IMR-90 (cell line): ENCODE measurements at regions not wholly inside any gene's neighbourhood (a gene's known extent, or its start where the extent isn't known, plus 50 kb on each side); places are given as distances from the start of the nearest gene placed in this dataset.

Experiments used
- ATAC-seq: fragments of 200-7000 bp; cut with Tn5 transposase; 2 replicates; pipeline ENCODE4 v1.9.1; 2020; ENCODE audit warnings: low read depth, mild to moderate bottlenecking, moderate library complexity
- BruUV-seq: library from RNA; stranded (reverse); fragments of 400-500 nt; replicated peaks from 2 replicates; lab custom pipeline; 2021; lab: Mats Ljungman, UMichigan
- CTCF ChIA-PET: fragments of 300-600 bp; formaldehyde crosslinking; extraction: SDS; loops from one replicate; lab custom pipeline; 2021; ENCODE audit warnings: antibody characterized with exemption; lab: Yijun Ruan, JAX
- POLR2A ChIA-PET: fragments of 300-600 bp; sonication (Branson Sonifier 250); formaldehyde crosslinking; loops from one replicate; lab custom pipeline; 2022; ENCODE audit warnings: antibody characterized with exemption; ENCODE audit not compliant: unreplicated experiment; lab: Charles Lee
- DNase-seq: peaks from one replicate; pipeline ENCODE4 v3.0.0; 2013
- H2AFZ ChIP-seq: replicated peaks from 2 replicates; pipeline ENCODE3; 2013; ENCODE audit warnings: low read length, mild to moderate bottlenecking; ENCODE audit not compliant: poor library complexity
- H2AK5ac ChIP-seq: 2 replicates; pipeline ENCODE4 v1.6.1; 2013; ENCODE audit warnings: low read depth, low read length, inconsistent platforms
- H2AK9ac ChIP-seq: replicated peaks from 2 replicates; pipeline ENCODE3; 2013; ENCODE audit warnings: mild to moderate bottlenecking, low read depth, low read length, moderate library complexity; ENCODE audit not compliant: poor library complexity
- H2BK120ac ChIP-seq: 2 replicates; pipeline ENCODE4 v1.6.1; 2013; ENCODE audit warnings: low read depth, low read length, inconsistent platforms
- H2BK15ac ChIP-seq: 3 replicates; pipeline ENCODE4 v1.6.1; 2013; ENCODE audit warnings: low read depth, low read length, inconsistent platforms
- H2BK20ac ChIP-seq: 2 replicates; pipeline ENCODE4 v1.6.1; 2013; ENCODE audit warnings: low read depth, mild to moderate bottlenecking, inconsistent platforms, low read length, moderate library complexity
- H2BK5ac ChIP-seq: 2 replicates; pipeline ENCODE4 v1.6.1; 2013; ENCODE audit warnings: mild to moderate bottlenecking, low read depth, low read length, inconsistent platforms; ENCODE audit not compliant: poor library complexity, severe bottlenecking
- H3K14ac ChIP-seq: replicated peaks from 2 replicates; pipeline ENCODE4 v1.6.1; 2013; ENCODE audit warnings: low read depth, low read length, inconsistent platforms
- H3K18ac ChIP-seq: 2 replicates; pipeline ENCODE4 v1.6.1; 2013; ENCODE audit warnings: low read depth, low read length, control low read depth
- H3K23ac ChIP-seq: 2 replicates; pipeline ENCODE4 v1.6.1; 2013; ENCODE audit warnings: low read depth, low read length, inconsistent platforms
- H3K27ac ChIP-seq: 2 replicates; pipeline ENCODE4 v1.5.1; 2013; ENCODE audit warnings: mild to moderate bottlenecking, control low read depth, low read length; ENCODE audit not compliant: insufficient read depth
- H3K27me3 ChIP-seq: 2 replicates; pipeline ENCODE4 v1.6.1; 2013; ENCODE audit warnings: low read length; ENCODE audit not compliant: control insufficient read depth, insufficient read depth
- H3K36me3 ChIP-seq: 2 replicates; pipeline ENCODE4 v1.6.1; 2013; ENCODE audit warnings: low read length, mixed read lengths; ENCODE audit not compliant: control insufficient read depth, insufficient read depth
- H3K4ac ChIP-seq: 2 replicates; pipeline ENCODE4 v1.6.1; 2013; ENCODE audit warnings: low read depth, low read length, inconsistent platforms
- H3K4me1 ChIP-seq: 2 replicates; pipeline ENCODE4 v1.6.1; 2013; ENCODE audit warnings: low read length, mixed read lengths; ENCODE audit not compliant: control insufficient read depth, insufficient read depth
- H3K4me2 ChIP-seq: 2 replicates; pipeline ENCODE4 v1.6.1; 2013; ENCODE audit warnings: low read depth, mild to moderate bottlenecking, control low read depth, low read length, moderate library complexity
- H3K4me3 ChIP-seq: 2 replicates; pipeline ENCODE4 v1.5.1; 2013; ENCODE audit warnings: low read depth, mild to moderate bottlenecking, control low read depth, low read length, moderate library complexity; ENCODE audit not compliant: insufficient read depth
- H3K56ac ChIP-seq: 2 replicates; pipeline ENCODE4 v1.6.1; 2013; ENCODE audit warnings: low read length, inconsistent platforms; ENCODE audit not compliant: insufficient read depth; ENCODE audit errors: extremely low read depth
- H3K79me1 ChIP-seq, 2 experiments: 2 replicates each; pipeline ENCODE4 v1.6.1; 2013; ENCODE audit warnings: low read length in 2 of 2, inconsistent platforms in 1 of 2, low read depth in 1 of 2
- H3K9ac ChIP-seq: 2 replicates; pipeline ENCODE4 v1.6.1; 2013; ENCODE audit warnings: low read depth, low read length, control low read depth
- H3K9me1 ChIP-seq: 2 replicates; pipeline ENCODE4 v1.6.1; 2013; ENCODE audit warnings: low read length, inconsistent platforms; ENCODE audit not compliant: insufficient read depth
- H3K9me3 ChIP-seq: 2 replicates; pipeline ENCODE4 v1.6.1; 2013; ENCODE audit warnings: low read length; ENCODE audit not compliant: control insufficient read depth, insufficient read depth
- H4K20me1 ChIP-seq: 2 replicates; pipeline ENCODE4 v1.6.1; 2013; ENCODE audit warnings: low read length, inconsistent platforms; ENCODE audit not compliant: insufficient read depth
- H4K5ac ChIP-seq: 2 replicates; pipeline ENCODE4 v1.6.1; 2013; ENCODE audit warnings: mild to moderate bottlenecking, low read depth, low read length, control low read depth
- H4K8ac ChIP-seq, 2 experiments: 2 replicates each; pipeline ENCODE4 v1.6.1; 2013; ENCODE audit warnings: low read depth in 2 of 2, low read length in 2 of 2, control low read depth in 1 of 2, inconsistent platforms in 1 of 2
- H4K91ac ChIP-seq: 2 replicates; pipeline ENCODE4 v1.6.1; 2013; ENCODE audit warnings: low read depth, low read length, inconsistent platforms; ENCODE audit not compliant: insufficient read depth
- CEBPB ChIP-seq: IDR thresholded peaks from 2 replicates; pipeline ENCODE4 v1.6.1; 2012; ENCODE audit warnings: low read depth, low read length, improper control_type of control experiment
- MAZ ChIP-seq: IDR thresholded peaks from 2 replicates; pipeline ENCODE4 v1.6.1; 2012; ENCODE audit warnings: low read depth, mild to moderate bottlenecking, low read length, improper control_type of control experiment, moderate library complexity, borderline replicate concordance
- RAD21 ChIP-seq: IDR thresholded peaks from 2 replicates; pipeline ENCODE4 v1.6.1; 2012; ENCODE audit warnings: low read length, improper control_type of control experiment
- RFX5 ChIP-seq: IDR thresholded peaks from 2 replicates; pipeline ENCODE4 v1.8.0; 2012; ENCODE audit warnings: low read depth, mild to moderate bottlenecking, low read length, moderate library complexity
- WGBS, 2 experiments: methylation state at CpG; one replicate each; pipeline versions ENCODE4 v1.1.5 to v1.1.7; 2013; ENCODE audit warnings: missing lambda C conversion rate in 2 of 2; ENCODE audit not compliant: insufficient read length in 1 of 2; ENCODE audit errors: extremely low coverage in 2 of 2; 5-methylcytosine and 5-hydroxymethylcytosine counted together
- dilution Hi-C: fragments of 300-500 bp; cut with HindIII; formaldehyde crosslinking; loops from one replicate; pipeline ENCODE4 v1.14.3; 2018; ENCODE audit warnings: low sequenced_read_pairs; ENCODE audit not compliant: unreplicated experiment
- in situ Hi-C: fragments of 300-500 bp; cut with MboI; formaldehyde crosslinking; loops from 3 replicates; pipeline ENCODE4 v1.14.3; 2019; ENCODE audit warnings: low sequenced_read_pairs, inconsistent platforms, mixed read lengths
- intact Hi-C: fragments of 100-400 bp; cut with micrococcal nuclease; formaldehyde crosslinking; loops from 2 replicates; pipeline ENCODE4 v1.10.0; 2022
- TF ChIP-seq, protein P1 (sequence below): conservative IDR thresholded peaks from 2 replicates; pipeline ENCODE4 v1.5.1; 2012; ENCODE audit warnings: mild to moderate bottlenecking, low read depth, low read length, improper control_type of control experiment
- TF ChIP-seq, protein P2 (sequence below): fragments of 150-350 bp; IDR thresholded peaks from 2 replicates; pipeline ENCODE4 v1.6.1; 2017; ENCODE audit warnings: mild to moderate bottlenecking, antibody characterized with exemption, low read length, low read depth

DNA sequence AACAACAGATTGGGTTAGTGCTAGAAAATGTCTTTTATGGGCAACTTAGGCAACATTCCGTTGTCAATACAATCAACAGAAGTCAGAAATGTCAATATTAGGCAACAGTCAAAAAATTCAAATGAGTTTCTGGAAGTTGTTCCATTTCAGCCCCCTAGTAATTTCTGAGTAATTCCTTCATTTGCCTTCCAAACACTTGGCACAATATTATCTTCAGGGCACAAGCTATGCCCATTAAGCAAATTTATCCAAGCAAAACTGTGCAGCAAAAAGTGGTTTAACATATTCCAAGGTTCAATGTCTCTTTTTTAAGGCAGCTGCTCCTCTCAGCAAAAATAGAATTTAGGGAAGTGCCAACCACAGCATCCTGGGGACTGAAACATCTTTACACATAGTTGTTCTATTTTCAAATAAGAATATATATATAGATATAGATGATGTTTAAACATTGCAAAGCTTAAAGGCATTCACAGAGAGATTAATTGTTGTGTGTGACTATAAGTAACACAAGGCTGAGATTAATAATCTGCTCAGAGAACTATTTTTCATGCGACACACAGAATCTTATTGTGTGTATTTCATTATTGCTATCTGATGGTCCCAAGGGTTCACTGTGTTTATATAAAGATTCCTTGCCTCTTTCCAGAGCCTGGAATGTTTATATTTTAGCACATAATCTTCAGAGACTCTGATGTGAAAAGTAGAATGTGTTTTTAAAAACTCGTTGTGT is 75.2 kb upstream of the ADTRP start:
- no CpG with 5 or more reads among the region's 3 CpGs for WGBS, 2 experiments
- Histone ChIP-seq H3K4me1 (peaks cover 16% of the 10 kb centered on the region), H2BK120ac (no peak overlapping the region), H3K27ac (no peak overlapping the region), H3K4ac (no peak overlapping the region), H4K8ac (peak overlapping the region in 1 of 2 experiments; percentile 38; a peak in 1 of 4 replicates), H4K91ac (no peak overlapping the region), H3K4me3 (no peak overlapping the region), H3K27me3 (no peaks in the 10 kb centered on the region), H2AFZ (no peak overlapping the region), H3K56ac (no peak overlapping the region), H4K20me1 (no peaks in the 10 kb centered on the region), H3K23ac (no peak overlapping the region), H3K79me1 (no peaks in the 10 kb centered on the region), H3K9me3 (no peaks in the 10 kb centered on the region), H2BK20ac (peak overlapping the region; percentile 41; the same call in 1 of the 2 replicates), H3K18ac (no peak overlapping the region; the same call in 1 of the 2 replicates), H2AK9ac (no peak overlapping the region), H2BK5ac (no peak overlapping the region), H2BK15ac (no peak overlapping the region), H4K5ac (no peak overlapping the region; the same call in 1 of the 2 replicates), H2AK5ac (no peak overlapping the region), H3K36me3 (no peaks in the 10 kb centered on the region), H3K4me2 (peak overlapping the region; percentile 27; the same call in 1 of the 2 replicates), H3K9ac (no peak overlapping the region), H3K14ac (no peak overlapping the region), H3K9me1 (peaks cover 8% of the 10 kb centered on the region; the same call in 1 of the 2 replicates)
- in situ Hi-C loops, result no loop called here
- ATAC-seq, result peak; percentile 58
- POLR2A ChIA-PET, result no interaction called here
- intact Hi-C loops, result loop anchor here (5.0 kb wide), 1 partner anchor 158 kb away; the partner anchor contains the start of gene HIVEP1
- peak; percentile 42 for DNase-seq
- dilution Hi-C loops, result no loop called here
- no peak for TF ChIP-seq MAZ
- no peak for TF ChIP-seq RFX5
- TF ChIP-seq RAD21, result no peak
- TF ChIP-seq, protein P1, sequence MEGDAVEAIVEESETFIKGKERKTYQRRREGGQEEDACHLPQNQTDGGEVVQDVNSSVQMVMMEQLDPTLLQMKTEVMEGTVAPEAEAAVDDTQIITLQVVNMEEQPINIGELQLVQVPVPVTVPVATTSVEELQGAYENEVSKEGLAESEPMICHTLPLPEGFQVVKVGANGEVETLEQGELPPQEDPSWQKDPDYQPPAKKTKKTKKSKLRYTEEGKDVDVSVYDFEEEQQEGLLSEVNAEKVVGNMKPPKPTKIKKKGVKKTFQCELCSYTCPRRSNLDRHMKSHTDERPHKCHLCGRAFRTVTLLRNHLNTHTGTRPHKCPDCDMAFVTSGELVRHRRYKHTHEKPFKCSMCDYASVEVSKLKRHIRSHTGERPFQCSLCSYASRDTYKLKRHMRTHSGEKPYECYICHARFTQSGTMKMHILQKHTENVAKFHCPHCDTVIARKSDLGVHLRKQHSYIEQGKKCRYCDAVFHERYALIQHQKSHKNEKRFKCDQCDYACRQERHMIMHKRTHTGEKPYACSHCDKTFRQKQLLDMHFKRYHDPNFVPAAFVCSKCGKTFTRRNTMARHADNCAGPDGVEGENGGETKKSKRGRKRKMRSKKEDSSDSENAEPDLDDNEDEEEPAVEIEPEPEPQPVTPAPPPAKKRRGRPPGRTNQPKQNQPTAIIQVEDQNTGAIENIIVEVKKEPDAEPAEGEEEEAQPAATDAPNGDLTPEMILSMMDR, result no peak
- TF ChIP-seq CEBPB, result no peak
- TF ChIP-seq, protein P2, sequence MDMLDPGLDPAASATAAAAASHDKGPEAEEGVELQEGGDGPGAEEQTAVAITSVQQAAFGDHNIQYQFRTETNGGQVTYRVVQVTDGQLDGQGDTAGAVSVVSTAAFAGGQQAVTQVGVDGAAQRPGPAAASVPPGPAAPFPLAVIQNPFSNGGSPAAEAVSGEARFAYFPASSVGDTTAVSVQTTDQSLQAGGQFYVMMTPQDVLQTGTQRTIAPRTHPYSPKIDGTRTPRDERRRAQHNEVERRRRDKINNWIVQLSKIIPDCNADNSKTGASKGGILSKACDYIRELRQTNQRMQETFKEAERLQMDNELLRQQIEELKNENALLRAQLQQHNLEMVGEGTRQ, result no peak
- CTCF ChIA-PET, result no interaction called here
- BruUV-seq, result no TSS peak
